Inferior parietal cortex (tissue), 1 donor: ENCODE measurements at regions not wholly inside any gene's neighbourhood (a gene's known extent, or its start where the extent isn't known, plus 50 kb on each side); places are given as distances from the start of the nearest gene placed in this dataset.

Source experiments
- DNase-seq: peaks from one replicate; pipeline ENCODE4 v3.0.0-alpha.2; 2016; ENCODE audit errors: extremely low spot score

DNA sequence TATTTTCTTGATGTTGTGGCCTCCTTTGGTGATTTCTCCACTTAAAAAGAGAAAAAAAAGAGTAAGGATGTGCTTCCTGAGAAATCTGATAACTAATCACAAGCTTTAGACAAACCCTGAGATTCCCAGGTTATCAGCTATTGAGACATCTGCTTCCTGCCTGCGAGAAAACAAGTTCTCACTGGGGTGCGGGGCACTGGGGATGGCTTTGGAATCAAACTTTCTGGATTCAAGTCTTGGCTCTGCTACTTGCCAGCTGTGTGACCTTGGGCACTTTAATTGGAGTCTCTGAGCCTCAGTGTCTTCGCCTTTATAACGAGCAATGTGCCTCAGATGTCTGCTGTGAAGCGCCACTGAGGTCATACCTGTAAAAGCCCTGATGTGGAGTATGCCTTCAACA, 152.5 kb upstream of the NAV2 start:
- no peak for DNase-seq

DNA sequence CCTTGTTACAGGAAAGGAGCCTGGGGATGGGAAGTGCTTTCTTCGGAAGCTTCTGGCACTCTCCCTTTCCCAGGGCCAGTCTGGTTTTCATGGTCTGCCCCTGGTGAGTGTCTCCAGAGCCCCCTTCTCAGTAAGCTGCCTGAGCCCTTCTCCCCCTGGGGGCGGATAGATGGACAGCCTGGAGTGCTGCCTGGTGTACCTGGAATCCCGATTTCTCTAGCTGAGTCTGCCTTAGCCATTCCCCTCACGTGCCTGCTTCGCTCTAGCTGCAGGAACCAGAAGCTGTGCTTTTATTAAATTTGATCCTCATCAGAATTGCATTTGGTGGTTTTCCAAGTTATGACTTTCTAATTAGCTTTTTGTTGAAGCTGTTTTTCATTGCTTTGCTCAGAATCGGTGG, 152.9 kb upstream of the NAV2 start:
- no peak for DNase-seq

DNA sequence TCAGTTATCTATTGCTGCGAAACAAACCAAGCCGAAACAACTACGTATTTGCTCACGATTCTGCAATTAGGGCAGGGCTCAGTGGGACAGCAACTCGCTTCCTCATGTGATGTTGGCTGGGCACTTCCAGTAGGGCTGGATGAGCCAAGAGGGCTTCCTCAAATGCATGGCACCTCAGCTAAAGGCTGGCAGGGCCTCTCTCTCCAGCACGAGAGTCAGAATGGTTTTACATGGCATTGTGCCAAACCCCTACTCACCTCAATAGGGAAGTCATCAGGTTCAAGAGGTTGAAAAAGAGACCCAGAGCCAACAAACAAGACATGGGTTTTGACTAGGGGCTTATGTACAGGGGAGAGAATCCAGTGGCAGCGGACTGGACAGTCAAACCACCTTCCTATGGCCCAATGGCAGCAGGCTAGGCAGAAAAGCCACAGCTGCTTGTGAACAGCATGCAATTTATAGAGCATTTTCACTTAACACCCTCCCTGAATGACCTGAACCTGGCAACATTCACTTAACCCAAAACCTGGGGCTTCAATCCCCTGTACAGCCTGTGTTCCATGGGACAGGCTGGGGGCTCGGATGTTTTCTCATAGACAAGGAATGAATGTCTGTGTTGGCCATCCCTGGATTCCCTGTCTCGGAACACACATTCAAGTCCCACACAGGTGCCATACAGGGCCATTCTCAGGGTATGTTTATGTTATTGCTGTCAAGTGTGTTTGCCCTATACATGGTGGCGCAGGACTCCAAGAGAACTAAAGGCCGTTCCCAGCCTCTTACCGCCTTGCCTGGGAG, 154.2 kb upstream of the NAV2 start:
- DNase-seq = no peak

DNA sequence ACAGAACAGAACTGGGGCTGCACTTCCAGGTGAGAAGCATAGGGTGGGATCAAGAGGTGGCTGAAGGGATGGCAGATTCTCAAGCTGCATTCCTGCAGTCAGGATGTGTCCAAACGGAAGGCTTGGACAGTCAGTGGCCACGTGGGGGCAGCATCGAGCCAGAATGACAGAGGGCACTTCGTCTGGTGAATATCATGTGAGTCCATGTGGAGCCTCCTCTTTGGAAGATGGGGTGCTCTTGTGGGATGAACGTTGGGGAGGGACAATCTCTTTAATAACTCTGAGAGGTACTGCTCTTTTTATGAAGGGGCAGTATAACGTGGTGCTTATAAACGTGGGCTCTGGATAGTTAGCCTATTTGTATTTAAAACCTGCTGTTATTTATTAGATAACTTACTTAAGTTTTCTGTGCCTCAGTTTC, 154.9 kb upstream of the NAV2 start:
- DNase-seq = peak; percentile 94

DNA sequence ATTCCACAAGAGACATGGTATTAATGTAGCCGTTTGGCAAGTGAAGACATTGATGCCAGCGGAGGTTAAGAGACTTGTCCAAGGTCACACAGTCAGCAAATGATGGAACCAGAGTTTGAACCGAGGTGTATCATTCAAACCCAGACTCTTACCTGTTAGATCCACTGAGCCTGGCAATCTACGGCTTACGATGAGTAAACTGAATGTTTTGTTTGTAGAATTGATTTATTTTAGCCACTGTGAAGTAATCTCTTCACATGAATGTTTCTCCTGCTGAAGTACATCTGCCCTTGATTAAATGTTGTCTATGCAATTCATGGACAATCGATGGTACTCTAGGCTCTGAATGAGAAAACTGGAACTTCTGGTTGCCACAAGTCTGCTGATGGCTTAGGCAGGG, 155.5 kb upstream of the NAV2 start:
- no peak for DNase-seq

DNA sequence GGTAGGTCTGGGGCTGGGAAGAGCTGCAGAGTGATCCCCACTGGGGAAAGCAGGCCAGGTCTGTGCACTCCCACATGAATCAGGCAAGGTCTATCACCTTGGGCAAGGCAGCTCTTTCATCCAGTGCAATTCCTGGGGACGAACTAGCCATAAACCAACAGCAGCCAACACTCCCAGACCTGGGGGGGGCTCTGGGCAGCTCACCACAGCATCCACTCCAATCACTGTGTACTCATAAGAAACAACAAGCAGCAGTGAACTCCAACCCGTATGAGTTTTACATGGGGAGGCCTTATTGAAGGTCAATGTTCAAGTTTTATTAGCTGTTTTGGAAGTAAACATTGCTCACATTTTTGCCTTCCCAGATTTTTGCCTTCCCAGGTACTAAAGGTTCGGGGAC, 157.4 kb upstream of the NAV2 start:
- no peak for DNase-seq

DNA sequence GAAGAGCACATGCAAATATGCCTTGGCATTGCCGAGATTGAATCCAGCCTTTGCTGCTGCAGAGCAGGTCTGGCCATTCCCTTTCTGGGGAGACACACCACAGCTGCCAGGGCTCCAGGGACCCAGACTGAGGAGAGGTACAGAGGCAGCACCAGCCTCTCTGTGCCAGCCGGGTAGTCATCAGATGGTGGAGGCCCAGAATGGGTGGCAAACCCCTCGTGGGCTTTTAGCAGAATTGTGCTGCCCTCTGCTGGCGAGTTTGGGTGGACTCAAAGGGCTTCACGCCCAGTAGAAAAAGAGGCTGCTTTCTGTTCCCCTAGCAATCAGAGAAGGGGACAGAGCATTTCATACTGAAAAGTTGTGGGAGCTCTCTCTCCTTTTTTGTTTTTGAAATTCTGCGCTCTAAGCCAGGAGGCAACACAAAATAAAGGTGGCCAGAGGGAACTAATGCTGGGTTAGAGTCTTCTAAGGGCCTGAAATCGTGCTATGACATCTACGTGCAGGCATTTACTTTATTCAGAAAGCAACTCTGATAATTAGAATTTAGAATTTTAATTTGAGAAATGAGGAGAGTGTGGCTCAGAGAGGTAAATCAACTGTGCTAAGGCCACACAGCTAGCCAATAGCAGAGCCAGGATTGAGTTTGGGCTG, 158.8 kb upstream of the NAV2 start:
- DNase-seq = peak; percentile 97

DNA sequence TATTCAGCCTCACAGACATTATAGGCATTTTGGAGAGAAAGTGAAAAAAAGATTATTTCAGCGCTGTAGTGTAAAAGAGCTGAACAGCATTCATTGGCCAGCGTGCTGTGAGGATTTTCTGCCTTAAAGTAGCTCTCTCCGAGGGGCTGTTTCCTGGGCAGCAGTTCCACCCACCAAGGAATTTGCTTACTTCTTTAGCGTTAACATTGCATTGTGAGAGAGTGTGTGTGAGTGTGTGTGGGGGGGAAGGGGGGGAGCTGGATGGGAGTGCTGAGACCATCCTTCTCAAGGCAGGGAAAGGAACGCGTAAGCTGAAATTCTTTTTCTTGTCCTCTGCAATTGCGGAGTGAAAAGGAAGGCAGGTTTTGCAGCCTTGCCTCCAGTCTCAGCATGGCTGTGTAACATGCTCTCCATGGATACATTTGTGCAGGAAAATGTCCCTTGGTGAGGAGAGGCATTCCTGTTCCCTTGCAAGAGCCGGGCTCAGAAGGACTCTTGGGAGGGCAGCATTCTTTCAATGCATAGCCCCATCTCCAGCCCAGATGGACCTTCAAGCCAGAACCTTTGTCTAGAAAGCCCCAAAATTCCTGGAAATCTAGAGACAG, 159.9 kb upstream of the NAV2 start:
- no peak for DNase-seq

DNA sequence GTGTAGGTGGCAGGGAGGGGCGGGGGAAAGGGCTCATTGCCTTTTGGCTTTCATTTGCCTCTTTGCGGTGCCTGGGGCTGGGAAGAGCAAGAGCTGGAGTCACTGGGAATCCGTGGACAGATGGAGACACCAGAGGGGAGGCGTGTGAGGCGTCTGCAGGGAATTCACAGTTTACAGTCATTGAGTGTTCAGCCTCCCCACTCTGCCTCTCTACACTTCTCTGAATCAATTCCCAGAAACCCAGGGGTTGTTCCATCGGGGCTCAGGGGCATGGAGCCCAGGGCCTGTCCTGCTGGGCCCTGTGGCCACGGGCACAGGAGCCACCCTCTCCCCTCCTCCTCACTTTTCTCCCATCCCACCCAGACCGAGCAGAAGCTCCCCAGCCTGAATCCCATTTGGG, 160.5 kb upstream of the NAV2 start:
- no peak for DNase-seq

DNA sequence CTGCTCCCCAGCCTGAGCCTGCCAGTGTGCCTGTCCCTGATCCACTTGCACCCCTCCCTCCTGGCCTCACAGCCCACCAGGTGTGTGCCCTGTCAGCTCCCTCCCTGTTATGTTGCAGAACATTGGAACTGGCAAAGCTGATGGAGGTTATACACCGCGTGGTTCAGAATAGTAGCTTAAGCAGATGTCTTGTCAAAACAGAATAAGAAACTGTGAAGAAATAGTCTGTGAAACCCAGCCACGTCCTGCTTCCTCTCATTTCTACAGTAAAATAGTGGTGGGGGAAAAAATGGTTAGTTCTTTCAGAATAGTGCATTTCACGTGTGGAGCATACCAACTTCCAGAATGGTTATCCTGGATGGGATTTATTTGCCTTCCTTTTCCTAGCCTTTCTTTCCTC, 161.2 kb upstream of the NAV2 start:
- DNase-seq = peak; percentile 43

DNA sequence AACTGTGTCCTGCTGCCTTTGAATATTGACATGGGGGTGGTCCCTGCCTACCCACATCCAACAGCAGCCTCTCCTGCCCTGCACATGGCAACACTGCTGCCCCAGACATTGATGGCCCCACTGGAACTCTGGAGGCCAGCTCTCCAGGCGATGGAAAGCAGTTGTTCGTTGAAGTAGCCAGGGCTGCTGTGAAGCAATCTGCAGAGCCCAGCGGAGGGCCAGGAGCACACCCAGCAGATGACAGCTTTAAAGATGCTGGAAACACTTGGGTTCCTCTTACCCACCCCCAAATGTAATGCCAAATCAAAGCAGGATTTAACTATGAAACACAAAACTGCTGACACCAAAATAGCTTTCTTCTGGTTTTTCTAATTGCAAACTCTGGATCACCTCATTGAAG, 165.6 kb upstream of the NAV2 start:
- DNase-seq = no peak

DNA sequence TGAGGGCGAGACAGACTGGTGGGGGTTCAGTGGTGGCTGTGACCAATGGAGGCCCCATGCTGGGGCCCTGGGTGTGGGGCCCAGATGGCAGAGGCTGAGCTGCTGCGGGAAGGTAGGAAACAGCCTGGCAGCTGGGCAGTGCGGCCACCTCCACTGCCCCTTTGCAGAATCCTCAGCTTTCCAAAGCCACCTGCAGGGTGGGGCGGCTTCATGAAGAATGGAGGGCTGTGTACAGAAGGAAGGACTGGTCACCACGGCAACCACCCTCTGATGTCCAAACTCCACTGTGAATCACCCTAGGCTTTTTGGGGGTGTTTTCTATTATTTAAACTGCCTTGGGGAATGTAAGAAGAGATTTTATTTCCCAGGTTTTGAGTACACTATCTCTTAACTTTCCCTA, 166.3 kb upstream of the NAV2 start:
- DNase-seq = no peak

DNA sequence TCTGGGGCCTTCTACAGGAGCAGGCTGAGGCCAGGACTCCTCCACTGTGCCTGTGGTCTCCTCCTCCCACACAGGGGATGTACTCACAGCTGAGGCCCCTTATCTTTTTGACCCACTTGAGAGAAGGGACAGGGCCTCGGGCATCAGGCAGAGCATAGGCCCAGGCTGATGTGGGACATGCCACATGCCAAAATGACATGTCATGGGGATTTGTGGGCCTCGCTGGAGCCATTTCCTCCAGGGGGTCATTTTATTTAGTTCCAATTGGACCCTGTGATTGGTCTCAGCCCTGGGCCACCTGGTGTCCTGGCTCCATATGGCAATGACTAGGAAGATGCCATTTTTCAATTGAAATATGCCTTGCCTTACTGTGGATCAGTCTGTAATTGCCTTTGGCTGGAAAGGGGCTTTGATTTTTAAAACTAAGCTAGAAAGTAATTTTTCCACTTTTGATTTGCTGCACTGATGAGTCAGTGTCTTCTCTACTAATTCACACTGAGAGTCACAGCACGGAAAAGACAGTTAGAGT, 171.1 kb upstream of the NAV2 start:
- DNase-seq = no peak

DNA sequence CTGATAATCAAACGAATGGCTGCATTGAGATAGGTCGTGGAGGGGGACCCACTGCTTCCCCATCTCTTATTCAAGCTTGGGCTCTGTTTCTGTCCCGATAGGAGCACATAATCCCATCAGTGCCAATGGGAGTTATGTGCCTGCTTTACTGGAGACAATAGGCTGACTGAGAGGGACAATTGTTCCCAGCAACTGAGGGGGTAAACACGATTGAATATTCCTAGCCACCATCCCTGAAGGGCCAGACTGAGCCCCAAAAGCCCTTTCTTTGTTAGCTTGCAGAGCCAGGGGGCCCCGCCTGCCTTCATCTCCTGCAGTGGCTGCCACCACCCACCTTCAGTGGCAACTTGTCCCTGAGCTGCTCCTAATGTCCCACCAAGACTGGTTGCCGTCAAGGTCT, 172.8 kb upstream of the NAV2 start:
- peak; percentile 25 for DNase-seq

DNA sequence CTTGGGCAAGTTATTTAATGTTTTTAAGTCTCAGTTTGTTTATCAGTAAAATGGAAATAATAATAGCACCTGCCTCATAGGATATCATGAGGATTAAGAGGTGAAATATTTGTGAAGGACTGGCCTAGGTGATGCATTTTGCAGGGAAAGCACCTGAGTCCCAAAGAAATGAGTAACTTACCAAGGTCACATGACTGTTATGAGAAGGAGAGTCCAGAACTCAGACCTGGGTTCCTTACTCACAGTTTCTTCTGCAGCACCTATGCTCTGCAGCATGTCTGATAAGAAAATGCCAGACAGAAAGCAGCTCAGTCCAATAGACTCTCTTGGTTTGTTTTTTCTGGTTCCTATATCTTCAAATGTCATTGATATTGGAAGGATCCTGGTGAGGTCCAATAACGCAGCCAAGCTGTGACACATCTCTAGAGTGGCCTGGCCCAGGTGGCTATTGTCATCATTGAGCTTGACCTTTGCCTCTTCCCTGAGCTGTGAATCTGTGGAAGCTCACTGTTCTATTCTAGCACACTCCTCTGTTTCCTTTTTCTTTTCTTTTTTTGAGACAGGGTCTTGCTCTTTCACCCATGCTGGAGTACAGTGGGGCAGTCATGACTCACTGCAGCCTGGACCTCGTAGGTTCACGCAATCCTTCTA, 174.7 kb upstream of the NAV2 start:
- DNase-seq = no peak

DNA sequence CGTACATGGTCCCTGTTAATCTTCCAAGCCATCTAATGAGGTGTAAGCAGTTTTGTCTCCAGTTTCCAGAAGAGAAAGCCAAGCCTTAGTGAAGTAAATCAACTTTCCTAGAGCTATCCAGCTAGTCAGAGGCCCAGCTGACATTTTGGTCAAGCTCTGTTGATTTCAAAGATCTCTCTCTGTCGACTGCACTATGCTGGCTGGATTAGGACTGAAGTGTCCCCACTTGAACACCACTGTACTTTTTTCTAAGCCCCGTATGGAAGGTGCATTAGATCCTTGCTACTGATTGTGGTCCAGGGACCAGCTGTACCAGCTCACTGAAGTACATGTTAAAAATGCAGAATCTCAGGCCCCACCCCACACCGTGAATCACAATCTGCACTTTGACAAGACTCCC, 176.5 kb upstream of the NAV2 start:
- no peak for DNase-seq

DNA sequence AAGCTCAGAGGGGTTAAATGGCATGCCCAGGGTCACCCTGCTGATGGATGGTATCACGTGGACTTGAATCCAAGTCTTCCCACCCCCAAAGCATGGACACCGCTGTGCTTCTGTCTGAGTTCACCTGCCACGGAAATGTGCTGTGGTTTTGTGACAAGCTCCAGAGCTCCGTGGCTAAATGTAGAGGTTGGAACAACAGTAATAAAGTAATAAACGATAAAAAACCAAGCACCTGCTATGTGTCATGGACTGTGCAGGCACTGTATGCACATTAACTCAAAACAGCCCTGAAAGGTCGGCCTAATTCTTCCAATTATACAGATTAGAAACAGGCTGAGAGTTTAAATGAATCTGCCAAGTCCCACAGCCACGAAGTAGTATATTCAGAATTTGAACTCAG, 182.1 kb upstream of the NAV2 start:
- no peak for DNase-seq

DNA sequence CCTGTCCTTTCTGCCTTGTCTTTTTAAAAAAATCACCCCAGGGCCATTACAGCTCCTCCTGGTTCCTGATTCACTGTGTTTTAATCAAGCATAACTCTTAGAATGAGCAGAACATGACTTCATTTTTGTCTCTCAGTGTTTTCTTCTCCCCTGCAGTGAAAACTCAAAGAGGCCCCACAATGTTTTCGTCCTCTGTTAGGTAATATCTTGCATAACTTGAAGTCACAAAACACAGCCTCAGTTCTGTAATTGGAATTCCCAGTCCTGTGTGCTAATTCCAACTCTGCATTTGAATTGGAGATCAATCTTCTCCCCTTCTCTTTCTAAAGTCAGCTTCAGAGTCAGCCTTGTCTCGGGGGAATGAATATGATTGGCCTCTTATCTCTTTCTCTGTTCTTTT, 186.5 kb upstream of the NAV2 start:
- DNase-seq = no peak

DNA sequence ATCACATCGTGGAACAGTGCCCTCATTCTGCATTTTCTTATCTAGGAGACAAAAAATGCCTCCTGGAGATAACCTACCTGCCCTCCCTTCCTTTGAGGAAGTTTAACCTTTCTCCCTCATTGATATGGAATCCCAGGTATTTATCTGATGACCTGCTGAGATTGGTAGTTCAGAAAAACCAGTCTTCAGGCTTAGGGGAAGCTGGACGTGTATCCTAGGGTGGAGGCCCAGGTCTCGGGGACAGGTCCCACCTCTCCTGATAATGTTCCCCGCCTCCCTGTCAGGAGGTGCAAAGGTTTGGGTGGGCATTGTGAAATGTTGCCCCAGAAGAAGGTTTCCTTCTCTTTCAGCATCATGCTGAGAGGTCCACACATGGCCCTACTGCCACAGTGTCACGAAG, 186.9 kb upstream of the NAV2 start:
- no peak for DNase-seq

DNA sequence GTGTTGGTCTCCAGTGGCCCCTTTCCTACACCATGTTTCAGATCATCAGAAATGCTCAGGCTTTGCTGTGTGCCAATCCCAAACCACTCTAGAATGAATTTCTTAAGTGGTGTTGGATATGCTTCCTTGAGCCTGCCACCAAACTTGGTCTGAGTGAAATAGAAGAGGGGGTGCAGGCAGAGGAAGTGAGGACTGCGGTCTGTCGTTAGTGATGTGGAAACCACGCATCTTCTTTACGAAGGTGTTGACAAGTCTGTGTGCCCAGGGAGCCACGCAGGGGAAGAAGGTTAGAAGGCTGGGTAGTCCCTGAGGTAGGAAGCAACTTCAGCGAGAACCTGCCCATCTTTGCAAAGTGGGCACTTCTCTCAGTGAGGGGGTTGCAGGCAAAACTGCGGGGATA, 187.4 kb upstream of the NAV2 start:
- no peak for DNase-seq

DNA sequence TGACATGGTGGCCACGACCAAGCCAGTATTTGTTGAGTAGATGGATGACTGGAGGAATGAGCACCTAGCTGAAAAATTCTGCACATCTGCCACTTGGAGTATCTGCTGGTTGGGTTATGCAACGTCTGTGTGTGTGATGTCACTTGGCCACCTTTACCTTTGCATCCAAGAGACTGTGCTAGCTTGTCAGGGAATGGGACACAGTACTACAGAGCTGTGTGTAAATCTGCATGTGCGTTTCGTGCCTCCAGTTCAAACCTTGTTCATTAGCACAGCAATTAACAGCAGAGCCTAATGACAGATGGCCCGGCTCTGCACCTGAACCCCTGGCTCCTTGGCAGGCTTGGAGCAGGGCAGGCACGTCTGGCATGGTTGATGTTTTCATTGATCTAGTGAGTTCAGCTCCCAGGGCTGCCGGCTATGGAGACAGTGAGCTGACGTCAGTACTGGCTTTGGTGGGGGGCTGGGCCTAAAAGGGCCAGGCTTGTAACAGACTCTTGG, 188.4 kb upstream of the NAV2 start:
- DNase-seq = peak; percentile 47

DNA sequence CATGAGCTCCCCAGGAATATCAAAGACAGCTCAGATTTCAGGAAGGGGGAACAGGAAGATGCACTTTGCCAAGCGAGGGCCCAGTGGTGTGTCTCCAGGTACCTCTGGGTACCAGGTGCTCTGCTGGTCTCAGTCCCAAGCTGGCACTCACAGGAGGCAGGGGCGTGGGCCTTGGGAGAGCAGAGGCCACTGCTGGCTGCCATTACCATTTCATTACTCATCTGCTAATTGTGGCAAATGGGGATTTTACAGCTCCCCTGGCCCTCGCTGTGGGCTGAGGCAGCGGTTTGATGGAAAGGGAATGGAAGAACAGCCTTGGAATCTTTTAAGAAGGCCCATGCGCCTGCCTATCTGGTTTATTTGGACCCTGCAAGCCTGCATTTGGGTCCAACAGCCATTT, 192.0 kb upstream of the NAV2 start:
- no peak for DNase-seq
